Neural cell (in vitro differentiated cells): ENCODE measurements at regions not wholly inside any gene's neighbourhood (a gene's known extent, or its start where the extent isn't known, plus 50 kb on each side); places are given as distances from the start of the nearest gene placed in this dataset.

ENCODE experiments used
- H2AFZ ChIP-seq: fragments of 200-600, 300-800 bp; sonication (generic), shearing (Covaris generic); 2 replicates; pipeline ENCODE4 v1.6.0; 2014; ENCODE audit warnings: low read depth, mild to moderate bottlenecking, antibody characterized with exemption, low read length, moderate library complexity
- H3F3A ChIP-seq: fragments of 200-600 bp; shearing (Covaris generic); 2 replicates; pipeline ENCODE4 v1.6.1; 2016; ENCODE audit warnings: mild to moderate bottlenecking, moderate library complexity, mixed read lengths, antibody characterized with exemption, low read length; ENCODE audit not compliant: insufficient read depth, poor library complexity, severe bottlenecking
- H3K27ac ChIP-seq: fragments of 200-600, 300-800 bp; sonication (generic), shearing (Covaris generic); 2 replicates; pipeline ENCODE4 v1.5.1; 2014; ENCODE audit warnings: mild to moderate bottlenecking, low read length, moderate library complexity
- H3K27me3 ChIP-seq: fragments of 300-800, 200-600 bp; sonication (generic), shearing (Covaris generic); 2 replicates; pipeline ENCODE4 v1.6.0; 2014; ENCODE audit warnings: mild to moderate bottlenecking, low read depth, low read length, moderate library complexity; ENCODE audit not compliant: insufficient read depth
- H3K36me3 ChIP-seq: fragments of 300-800, 200-600 bp; sonication (generic), shearing (Covaris generic); 2 replicates; pipeline ENCODE4 v1.5.1; 2014; ENCODE audit warnings: mild to moderate bottlenecking, antibody characterized with exemption, low read length, moderate library complexity; ENCODE audit not compliant: insufficient read depth
- H3K4me2 ChIP-seq: fragments of 300-800, 200-600 bp; sonication (generic), shearing (Covaris generic); 2 replicates; pipeline ENCODE4 v1.6.0; 2014; ENCODE audit warnings: mild to moderate bottlenecking, low read length
- H3K4me3 ChIP-seq: fragments of 300-800, 200-600 bp; sonication (generic), shearing (Covaris generic); 2 replicates; pipeline ENCODE4 v1.5.1; 2014; ENCODE audit warnings: mild to moderate bottlenecking, low read length, moderate library complexity
- H3K79me2 ChIP-seq: fragments of 200-600 bp; shearing (Covaris generic); replicated peaks from 2 replicates; pipeline ENCODE4 v1.6.0; 2014; ENCODE audit warnings: mild to moderate bottlenecking, low read length, moderate library complexity; ENCODE audit not compliant: insufficient read depth
- H3K9ac ChIP-seq: fragments of 300-800, 200-600 bp; sonication (generic), shearing (Covaris generic); 2 replicates; pipeline ENCODE4 v1.6.1; 2016; ENCODE audit warnings: mild to moderate bottlenecking, low read length, mixed read lengths
- H3K9me2 ChIP-seq: fragments of 200-600 bp; shearing (Covaris generic); 2 replicates; pipeline ENCODE4 v1.6.1; 2016; ENCODE audit warnings: mild to moderate bottlenecking, low read length, mixed read lengths; ENCODE audit not compliant: insufficient read depth
- H3K9me3 ChIP-seq: fragments of 200-600, 300-800 bp; sonication (generic), shearing (Covaris generic); 2 replicates; pipeline ENCODE4 v1.6.1; 2016; ENCODE audit warnings: mild to moderate bottlenecking, mixed run types, low read length, moderate library complexity, mixed read lengths
- H4K20me1 ChIP-seq: fragments of 200-600 bp; shearing (Covaris generic); 2 replicates; pipeline ENCODE4 v1.6.1; 2016; ENCODE audit warnings: mild to moderate bottlenecking, mixed run types; ENCODE audit not compliant: insufficient read depth
- EP300 ChIP-seq: fragments of 450-650 bp; conservative IDR thresholded peaks from 2 replicates; pipeline ENCODE4 v1.6.1; 2014; ENCODE audit warnings: antibody characterized with exemption, mild to moderate bottlenecking, moderate library complexity; ENCODE audit not compliant: poor library complexity, severe bottlenecking
- EZH2 ChIP-seq: fragments of 200-600, 300-800 bp; shearing (Covaris generic), sonication (generic); IDR thresholded peaks from 2 replicates; pipeline ENCODE4 v1.6.1; 2014; ENCODE audit warnings: antibody characterized with exemption, low read length, borderline replicate concordance, mild to moderate bottlenecking; ENCODE audit not compliant: insufficient read depth, poor library complexity, severe bottlenecking
- MXI1 ChIP-seq: fragments of 450-650 bp; conservative IDR thresholded peaks from 2 replicates; pipeline ENCODE4 v1.6.1; 2014; ENCODE audit warnings: antibody characterized with exemption, mild to moderate bottlenecking; ENCODE audit not compliant: poor library complexity, severe bottlenecking
- POLR2AphosphoS5 ChIP-seq: IDR thresholded peaks from 2 replicates; pipeline ENCODE4 v1.6.1; 2012
- RAD21 ChIP-seq: fragments of 450-650 bp; conservative IDR thresholded peaks from 2 replicates; pipeline ENCODE4 v1.6.1; 2014; ENCODE audit warnings: antibody characterized with exemption, mild to moderate bottlenecking, moderate library complexity
- SMC3 ChIP-seq: fragments of 450-650 bp; conservative IDR thresholded peaks from 2 replicates; pipeline ENCODE4 v1.6.1; 2014; ENCODE audit warnings: antibody characterized with exemption, mild to moderate bottlenecking, moderate library complexity; ENCODE audit not compliant: poor library complexity
- TAF1 ChIP-seq: IDR thresholded peaks from 2 replicates; pipeline ENCODE4 v1.6.1; 2012; ENCODE audit warnings: low read depth
- TF ChIP-seq, protein P1 (sequence below): fragments of 450-650 bp; IDR thresholded peaks from 2 replicates; pipeline ENCODE4 v1.5.1; 2014; ENCODE audit warnings: antibody characterized with exemption, mild to moderate bottlenecking, moderate library complexity; ENCODE audit not compliant: poor library complexity, severe bottlenecking
- TF ChIP-seq, protein P2 (sequence below): IDR thresholded peaks from 2 replicates; pipeline ENCODE4 v1.6.1; 2012; ENCODE audit warnings: borderline replicate concordance

DNA sequence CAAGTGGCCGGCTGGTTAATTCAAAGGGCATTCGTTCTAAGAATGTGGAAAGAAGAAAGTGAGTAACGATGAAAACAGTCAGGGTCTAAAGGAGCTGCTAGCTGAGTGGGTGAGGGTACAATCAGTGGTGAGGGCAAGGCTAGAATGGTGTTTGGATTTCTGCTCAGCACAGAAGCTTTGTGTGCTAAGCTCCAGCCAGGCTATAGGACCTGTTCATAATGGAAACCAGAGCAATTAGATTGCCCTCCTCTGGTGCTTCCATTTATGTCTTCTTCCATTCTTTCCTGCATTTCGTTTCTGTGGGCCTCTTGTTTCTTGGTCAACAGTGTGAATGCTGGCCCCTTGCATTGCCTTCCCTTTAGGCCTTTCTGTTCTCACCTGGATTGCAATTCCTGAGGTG lies 572.9 kb upstream of the CHORDC1 start:
- Histone ChIP-seq H3K9ac (no peak overlapping the region), H3K9me3 (no peaks in the 10 kb centered on the region), H3K4me2 (no peak overlapping the region), H3K36me3 (no peaks in the 10 kb centered on the region), H3K9me2 (no peaks in the 10 kb centered on the region), H3K27me3 (no peaks in the 10 kb centered on the region), H3K27ac (no peak overlapping the region), H3F3A (no peaks in the 10 kb centered on the region), H4K20me1 (no peaks in the 10 kb centered on the region), H2AFZ (no peak overlapping the region), H3K4me3 (no peak overlapping the region), H3K79me2 (no peaks in the 10 kb centered on the region)
- TF ChIP-seq MXI1 (no peak), EZH2 (no peak), EP300 (no peak), POLR2AphosphoS5 (no peak), SMC3 (no peak), RAD21 (no peak)
- TF ChIP-seq, protein P1, sequence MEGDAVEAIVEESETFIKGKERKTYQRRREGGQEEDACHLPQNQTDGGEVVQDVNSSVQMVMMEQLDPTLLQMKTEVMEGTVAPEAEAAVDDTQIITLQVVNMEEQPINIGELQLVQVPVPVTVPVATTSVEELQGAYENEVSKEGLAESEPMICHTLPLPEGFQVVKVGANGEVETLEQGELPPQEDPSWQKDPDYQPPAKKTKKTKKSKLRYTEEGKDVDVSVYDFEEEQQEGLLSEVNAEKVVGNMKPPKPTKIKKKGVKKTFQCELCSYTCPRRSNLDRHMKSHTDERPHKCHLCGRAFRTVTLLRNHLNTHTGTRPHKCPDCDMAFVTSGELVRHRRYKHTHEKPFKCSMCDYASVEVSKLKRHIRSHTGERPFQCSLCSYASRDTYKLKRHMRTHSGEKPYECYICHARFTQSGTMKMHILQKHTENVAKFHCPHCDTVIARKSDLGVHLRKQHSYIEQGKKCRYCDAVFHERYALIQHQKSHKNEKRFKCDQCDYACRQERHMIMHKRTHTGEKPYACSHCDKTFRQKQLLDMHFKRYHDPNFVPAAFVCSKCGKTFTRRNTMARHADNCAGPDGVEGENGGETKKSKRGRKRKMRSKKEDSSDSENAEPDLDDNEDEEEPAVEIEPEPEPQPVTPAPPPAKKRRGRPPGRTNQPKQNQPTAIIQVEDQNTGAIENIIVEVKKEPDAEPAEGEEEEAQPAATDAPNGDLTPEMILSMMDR: no peak
- TF ChIP-seq, protein P2, sequence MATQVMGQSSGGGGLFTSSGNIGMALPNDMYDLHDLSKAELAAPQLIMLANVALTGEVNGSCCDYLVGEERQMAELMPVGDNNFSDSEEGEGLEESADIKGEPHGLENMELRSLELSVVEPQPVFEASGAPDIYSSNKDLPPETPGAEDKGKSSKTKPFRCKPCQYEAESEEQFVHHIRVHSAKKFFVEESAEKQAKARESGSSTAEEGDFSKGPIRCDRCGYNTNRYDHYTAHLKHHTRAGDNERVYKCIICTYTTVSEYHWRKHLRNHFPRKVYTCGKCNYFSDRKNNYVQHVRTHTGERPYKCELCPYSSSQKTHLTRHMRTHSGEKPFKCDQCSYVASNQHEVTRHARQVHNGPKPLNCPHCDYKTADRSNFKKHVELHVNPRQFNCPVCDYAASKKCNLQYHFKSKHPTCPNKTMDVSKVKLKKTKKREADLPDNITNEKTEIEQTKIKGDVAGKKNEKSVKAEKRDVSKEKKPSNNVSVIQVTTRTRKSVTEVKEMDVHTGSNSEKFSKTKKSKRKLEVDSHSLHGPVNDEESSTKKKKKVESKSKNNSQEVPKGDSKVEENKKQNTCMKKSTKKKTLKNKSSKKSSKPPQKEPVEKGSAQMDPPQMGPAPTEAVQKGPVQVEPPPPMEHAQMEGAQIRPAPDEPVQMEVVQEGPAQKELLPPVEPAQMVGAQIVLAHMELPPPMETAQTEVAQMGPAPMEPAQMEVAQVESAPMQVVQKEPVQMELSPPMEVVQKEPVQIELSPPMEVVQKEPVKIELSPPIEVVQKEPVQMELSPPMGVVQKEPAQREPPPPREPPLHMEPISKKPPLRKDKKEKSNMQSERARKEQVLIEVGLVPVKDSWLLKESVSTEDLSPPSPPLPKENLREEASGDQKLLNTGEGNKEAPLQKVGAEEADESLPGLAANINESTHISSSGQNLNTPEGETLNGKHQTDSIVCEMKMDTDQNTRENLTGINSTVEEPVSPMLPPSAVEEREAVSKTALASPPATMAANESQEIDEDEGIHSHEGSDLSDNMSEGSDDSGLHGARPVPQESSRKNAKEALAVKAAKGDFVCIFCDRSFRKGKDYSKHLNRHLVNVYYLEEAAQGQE: no peak

DNA sequence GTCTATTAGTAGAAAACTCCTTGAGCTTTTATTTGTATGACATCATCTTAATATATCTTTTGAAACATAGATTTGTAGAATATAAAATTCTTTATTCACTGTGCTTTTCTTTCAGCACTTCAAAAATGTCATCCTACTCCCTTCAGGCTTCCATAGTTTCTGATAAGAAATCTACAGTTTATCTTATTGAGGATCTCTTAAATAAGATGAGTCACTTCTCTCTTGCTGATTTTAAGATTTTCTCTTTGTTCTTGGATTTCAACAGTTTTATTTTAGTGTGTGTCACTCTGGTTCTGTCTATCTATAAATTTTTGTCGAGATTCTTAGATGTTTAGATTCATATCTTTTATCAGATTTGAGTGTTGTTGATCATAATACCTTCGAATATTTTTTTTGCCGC lies 566.1 kb upstream of the CHORDC1 start:
- Histone ChIP-seq H2AFZ (no peak overlapping the region), H3F3A (no peaks in the 10 kb centered on the region), H3K9me3 (no peaks in the 10 kb centered on the region), H3K27me3 (no peaks in the 10 kb centered on the region), H3K79me2 (no peaks in the 10 kb centered on the region), H3K4me3 (no peak overlapping the region), H3K4me2 (no peak overlapping the region), H3K9ac (no peak overlapping the region), H4K20me1 (no peaks in the 10 kb centered on the region), H3K27ac (no peak overlapping the region), H3K36me3 (no peaks in the 10 kb centered on the region), H3K9me2 (no peaks in the 10 kb centered on the region)
- no peak for TF ChIP-seq EP300
- TF ChIP-seq, protein P2: no peak
- no peak for TF ChIP-seq MXI1
- TF ChIP-seq, protein P1: no peak
- no peak for TF ChIP-seq EZH2
- no peak for TF ChIP-seq TAF1
- no peak for TF ChIP-seq RAD21
- TF ChIP-seq POLR2AphosphoS5: no peak
- TF ChIP-seq SMC3: no peak
